AG04450 (cell line): ENCODE measurements at regions not wholly inside any gene's neighbourhood (a gene's known extent, or its start where the extent isn't known, plus 50 kb on each side); places are given as distances from the start of the nearest gene placed in this dataset.

ENCODE experiments used
- CTCF ChIA-PET: fragments of 300-600, 350-600 bp; formaldehyde crosslinking; extraction: SDS; loops from one replicate; lab custom pipeline; 2022; ENCODE audit warnings: antibody characterized with exemption, inconsistent platforms; lab: Charles Lee
- POLR2A ChIA-PET: fragments of 350-600 bp; formaldehyde crosslinking; extraction: SDS; loops from one replicate; lab custom pipeline; 2021; ENCODE audit warnings: antibody characterized with exemption, inconsistent platforms; lab: Yijun Ruan, JAX
- DNase-seq: peaks from one replicate; pipeline ENCODE4 v3.0.0-alpha.2; 2011; ENCODE audit warnings: low read depth, low spot score
- H3K27ac ChIP-seq: one replicate; pipeline ENCODE4 v1.5.1; 2012; ENCODE audit warnings: low read depth, low read length, control low read depth
- H3K27me3 ChIP-seq: one replicate; pipeline ENCODE4 v1.6.0; 2012; ENCODE audit warnings: low read length; ENCODE audit not compliant: control insufficient read depth, insufficient read depth
- H3K4me3 ChIP-seq: 2 replicates; pipeline ENCODE4 v1.5.1; 2011; ENCODE audit warnings: mild to moderate bottlenecking, low read depth, low read length, control low read depth
- H3K9me3 ChIP-seq: 2 replicates; pipeline ENCODE4 v1.5.1; 2012; ENCODE audit warnings: low read length; ENCODE audit not compliant: control insufficient read depth, insufficient read depth
- CTCF ChIP-seq: IDR thresholded peaks from 2 replicates; pipeline ENCODE4 v1.5.1; 2011; ENCODE audit warnings: low read depth, low read length, control low read depth, inconsistent platforms

GRCh38 chr9:21590058-21590996 lies 108.2 kb upstream of the IFNE start:
- Histone ChIP-seq H3K4me3 (no peak overlapping the region), H3K27me3 (no peaks in the 10 kb centered on the region), H3K27ac (no peak overlapping the region), H3K9me3 (no peaks in the 10 kb centered on the region)
- no peak for TF ChIP-seq CTCF
- ChIA-PET POLR2A (no interaction called here), CTCF (interaction anchor here (1.0 kb wide), 1 partner anchor 199 kb away, joined by 5 read pairs; no protein-coding TSS in a partner anchor)
- no peak for DNase-seq

- no peaks in the 10 kb centered on the region for H3K27me3 ChIP-seq
- no peak overlapping the region for H3K4me3 ChIP-seq
- DNase-seq = peak; percentile 91
- H3K27ac ChIP-seq = peak overlapping the region; percentile 89
- CTCF ChIA-PET = interaction anchor here (2.0 kb wide), 1 partner anchor 197 kb away, joined by 5 read pairs; no protein-coding TSS in a partner anchor
- H3K9me3 ChIP-seq = no peaks in the 10 kb centered on the region
- TF ChIP-seq CTCF = no peak
- POLR2A ChIA-PET = interaction anchor here (1.3 kb wide), 1 partner anchor 32 kb away, joined by 4 read pairs; no protein-coding TSS in a partner anchor
Measured at GRCh38 chr9:21591221-21592062, 109.3 kb upstream of the IFNE start.

- POLR2A ChIA-PET = interaction anchor here (1.3 kb wide), 1 partner anchor 33 kb away, joined by 4 read pairs; no protein-coding TSS in a partner anchor
Measured at GRCh38 chr9:21592063-21592338, 109.9 kb upstream of the IFNE start.

GRCh38 chr9:21597284-21597683 lies 115.2 kb upstream of the IFNE start:
- H3K27ac ChIP-seq = no peak overlapping the region
- H3K4me3 ChIP-seq = no peak overlapping the region
- DNase-seq = no peak
- no peaks in the 10 kb centered on the region for H3K27me3 ChIP-seq
- CTCF ChIA-PET = no interaction called here
- TF ChIP-seq CTCF = no peak
- H3K9me3 ChIP-seq = no peaks in the 10 kb centered on the region
- POLR2A ChIA-PET = no interaction called here

More at GRCh38 chr9:21592063-21592338, 109.9 kb upstream of the IFNE start:
- no peak for DNase-seq
- CTCF ChIA-PET = interaction anchor here (2.0 kb wide), 1 partner anchor 196 kb away, joined by 5 read pairs; no protein-coding TSS in a partner anchor
- H3K27ac ChIP-seq = peak overlapping the region; percentile 89
- H3K9me3 ChIP-seq = no peaks in the 10 kb centered on the region
- no peak overlapping the region for H3K4me3 ChIP-seq
- no peaks in the 10 kb centered on the region for H3K27me3 ChIP-seq
- TF ChIP-seq CTCF = no peak
